Activated CD4-positive, alpha-beta T cell treated with anti-CD3 and anti-CD28 coated beads, Interleukin-2, amount 50 U/mL, for 48 hours (primary cell): ENCODE measurements at regions not wholly inside any gene's neighbourhood (a gene's known extent, or its start where the extent isn't known, plus 50 kb on each side); places are given as distances from the start of the nearest gene placed in this dataset.

Source experiments
- DNase-seq, 2 experiments: peaks; one replicate each; pipeline ENCODE4 v3.0.0-alpha.2; 2020

- DNase-seq: no peak
These were observed 53.7 kb upstream of the DOCK1 start for GRCh38 chr10:126851414-126852108.

- DNase-seq: no peak
These were observed 50.3 kb upstream of the DOCK1 start for GRCh38 chr10:126854726-126855495.
